PFSK-1 (cell line): ENCODE measurements at regions not wholly inside any gene's neighbourhood (a gene's known extent, or its start where the extent isn't known, plus 50 kb on each side); places are given as distances from the start of the nearest gene placed in this dataset.

Experiments used
- POLR2AphosphoS5 ChIP-seq: IDR thresholded peaks from 2 replicates; pipeline ENCODE4 v1.6.1; 2012; ENCODE audit warnings: low read depth, mild to moderate bottlenecking, control low read depth, low read length, moderate library complexity
- REST ChIP-seq, 2 experiments: IDR thresholded peaks; 2 replicates each; pipeline versions ENCODE4 v1.6.1 to v1.8.0; 2011 to 2012; ENCODE audit warnings: low read depth in 2 of 2, low read length in 2 of 2, control low read depth in 1 of 2, inconsistent platforms in 1 of 2, mild to moderate bottlenecking in 1 of 2, moderate library complexity in 1 of 2; ENCODE audit not compliant: insufficient read depth in 1 of 2
- TAF1 ChIP-seq: IDR thresholded peaks from 2 replicates; pipeline ENCODE4 v1.6.1; 2012; ENCODE audit warnings: low read length, control low read depth, borderline replicate concordance; ENCODE audit not compliant: insufficient read depth

GRCh38 chr1:218670875-218671274 lies 325.7 kb downstream of the TGFB2 start:
- TF ChIP-seq POLR2AphosphoS5: no peak
- no peak for TF ChIP-seq REST (IDR thresholded peaks at IDR 0.05; ENCODE audit: insufficient read depth in 1 of 2, low read depth in 2 of 2, low read length in 2 of 2)
- TF ChIP-seq TAF1: no peak
